H9 (cell line): ENCODE measurements at regions not wholly inside any gene's neighbourhood (a gene's known extent, or its start where the extent isn't known, plus 50 kb on each side); places are given as distances from the start of the nearest gene placed in this dataset.

Experiments
- DNase-seq: peaks from one replicate; pipeline ENCODE4 v3.0.0-alpha.2; 2017
- H2AFZ ChIP-seq: one replicate; pipeline ENCODE4 v1.6.1; 2013; ENCODE audit warnings: mild to moderate bottlenecking, low read length, control low read depth, moderate library complexity
- H2AK5ac ChIP-seq: 2 replicates; pipeline ENCODE4 v1.6.1; 2013; ENCODE audit warnings: low read length, control low read depth, mixed read lengths; ENCODE audit not compliant: insufficient read length
- H2BK120ac ChIP-seq: one replicate; pipeline ENCODE4 v1.6.1; 2013; ENCODE audit warnings: low read depth, mild to moderate bottlenecking, low read length, control low read depth, inconsistent platforms; ENCODE audit not compliant: poor library complexity, severe bottlenecking
- H2BK12ac ChIP-seq: 2 replicates; pipeline ENCODE4 v1.6.1; 2013; ENCODE audit warnings: low read length, control low read depth, mixed read lengths, low read depth; ENCODE audit not compliant: insufficient read length
- H2BK15ac ChIP-seq: 2 replicates; pipeline ENCODE4 v1.6.1; 2013; ENCODE audit warnings: low read depth, low read length, control low read depth
- H2BK20ac ChIP-seq: one replicate; pipeline ENCODE4 v1.6.1; 2013; ENCODE audit warnings: low read depth, mild to moderate bottlenecking, low read length, control low read depth, inconsistent platforms; ENCODE audit not compliant: poor library complexity, severe bottlenecking
- H2BK5ac ChIP-seq: 2 replicates; pipeline ENCODE4 v1.6.1; 2013; ENCODE audit warnings: low read length, control low read depth, mixed read lengths; ENCODE audit not compliant: insufficient read length
- H3K14ac ChIP-seq: 2 replicates; pipeline ENCODE4 v1.6.1; 2013; ENCODE audit warnings: low read length, control low read depth; ENCODE audit not compliant: insufficient read depth
- H3K18ac ChIP-seq: 2 replicates; pipeline ENCODE4 v1.6.1; 2013; ENCODE audit warnings: low read depth, mild to moderate bottlenecking, mixed read lengths, low read length, control low read depth; ENCODE audit not compliant: insufficient read length
- H3K23ac ChIP-seq: 2 replicates; pipeline ENCODE4 v1.6.1; 2013; ENCODE audit warnings: low read length, control low read depth, mixed read lengths, low read depth; ENCODE audit not compliant: insufficient read length
- H3K23me2 ChIP-seq: 2 replicates; pipeline ENCODE4 v1.6.1; 2013; ENCODE audit warnings: low read depth, mild to moderate bottlenecking, mixed read lengths, low read length, control low read depth; ENCODE audit not compliant: insufficient read length, poor library complexity, severe bottlenecking
- H3K27ac ChIP-seq: 2 replicates; pipeline ENCODE4 v1.5.1; 2013; ENCODE audit warnings: low read length, control low read depth, mixed read lengths, low read depth; ENCODE audit not compliant: insufficient read length
- H3K27me3 ChIP-seq: 2 replicates; pipeline ENCODE4 v1.6.1; 2013; ENCODE audit warnings: low read length, control low read depth, inconsistent platforms; ENCODE audit not compliant: insufficient read depth
- H3K4ac ChIP-seq: 2 replicates; pipeline ENCODE4 v1.6.1; 2013; ENCODE audit warnings: low read depth, mild to moderate bottlenecking, control low read depth, inconsistent platforms, low read length, moderate library complexity
- H3K4me1 ChIP-seq: 2 replicates; pipeline ENCODE4 v1.6.1; 2013; ENCODE audit warnings: low read length, control low read depth, inconsistent platforms; ENCODE audit not compliant: insufficient read depth
- H3K4me2 ChIP-seq: 2 replicates; pipeline ENCODE4 v1.6.1; 2013; ENCODE audit warnings: low read length, control low read depth, mixed read lengths; ENCODE audit not compliant: insufficient read length, insufficient read depth
- H3K56ac ChIP-seq: 2 replicates; pipeline ENCODE4 v1.6.1; 2013; ENCODE audit warnings: low read depth, mild to moderate bottlenecking, mixed read lengths, low read length, control low read depth; ENCODE audit not compliant: insufficient read length
- H3K79me1 ChIP-seq: 2 replicates; pipeline ENCODE4 v1.6.1; 2013; ENCODE audit warnings: low read depth, mild to moderate bottlenecking, moderate library complexity, low read length, control low read depth, inconsistent platforms; ENCODE audit not compliant: insufficient read depth, poor library complexity, severe bottlenecking
- H3K79me2 ChIP-seq: 2 replicates; pipeline ENCODE4 v1.6.1; 2013; ENCODE audit warnings: low read length, control low read depth, inconsistent platforms; ENCODE audit not compliant: insufficient read depth
- H3K9ac ChIP-seq: 2 replicates; pipeline ENCODE4 v1.6.1; 2013; ENCODE audit warnings: low read length, control low read depth, mixed read lengths; ENCODE audit not compliant: insufficient read length; ENCODE audit errors: extremely low read depth
- H3K9me3 ChIP-seq: one replicate; pipeline ENCODE4 v1.6.1; 2013; ENCODE audit warnings: low read depth, low read length, inconsistent platforms; ENCODE audit not compliant: control insufficient read depth
- H3T11ph ChIP-seq: one replicate; pipeline ENCODE4 v1.6.1; 2013; ENCODE audit warnings: mild to moderate bottlenecking, low read length, control low read depth, inconsistent platforms
- H4K20me1 ChIP-seq: one replicate; pipeline ENCODE4 v1.6.1; 2013; ENCODE audit not compliant: control insufficient read depth, insufficient read length, insufficient read depth
- H4K5ac ChIP-seq: 2 replicates; pipeline ENCODE4 v1.6.1; 2013; ENCODE audit warnings: low read depth, mild to moderate bottlenecking, mixed read lengths, low read length, control low read depth; ENCODE audit not compliant: insufficient read length
- H4K8ac ChIP-seq: replicated peaks from 2 replicates; pipeline ENCODE4 v1.6.1; 2013; ENCODE audit warnings: low read length, control low read depth, mixed read lengths, low read depth; ENCODE audit not compliant: insufficient read length
- H4K91ac ChIP-seq: 2 replicates; pipeline ENCODE4 v1.6.1; 2013; ENCODE audit warnings: low read depth, mild to moderate bottlenecking, moderate library complexity, mixed read lengths, low read length, control low read depth; ENCODE audit not compliant: insufficient read length
- H3K27ac Mint-ChIP-seq, 3 experiments: 2 replicates in 2 of 3; 3 replicates in 1 of 3; pipeline ENCODE4 v1.8.0; 2020 to 2021; ENCODE audit warnings: mixed read lengths in 3 of 3, mild to moderate bottlenecking in 1 of 3, moderate library complexity in 1 of 3
- H3K27me3 Mint-ChIP-seq: 2 replicates; pipeline ENCODE4 v1.8.0; 2021; ENCODE audit warnings: low read depth, mild to moderate bottlenecking, moderate library complexity, mixed read lengths
- H3K36me3 Mint-ChIP-seq, 3 experiments: 2 replicates in 2 of 3; 3 replicates in 1 of 3; pipeline ENCODE4 v1.8.0; 2020 to 2021; ENCODE audit warnings: low read depth in 3 of 3, mixed read lengths in 3 of 3; ENCODE audit not compliant: insufficient read depth in 1 of 3
- H3K4me1 Mint-ChIP-seq, 2 experiments: 2 replicates each; pipeline ENCODE4 v1.8.0; 2020; ENCODE audit warnings: mixed read lengths in 2 of 2
- H3K4me3 Mint-ChIP-seq, 2 experiments: 2 replicates in 1 of 2; 3 replicates in 1 of 2; pipeline ENCODE4 v1.8.0; 2020 to 2021; ENCODE audit warnings: mild to moderate bottlenecking in 2 of 2, mixed read lengths in 2 of 2, moderate library complexity in 1 of 2
- H3K9me3 Mint-ChIP-seq, 2 experiments: 2 replicates in 1 of 2; 3 replicates in 1 of 2; pipeline ENCODE4 v1.8.0; 2020; ENCODE audit warnings: mild to moderate bottlenecking in 2 of 2, mixed read lengths in 2 of 2, moderate library complexity in 1 of 2
- CTCF ChIP-seq: fragments of 200-600 bp; sonication (generic); conservative IDR thresholded peaks from 3 replicates; pipeline ENCODE4 v1.8.0; 2021; ENCODE audit warnings: antibody characterized with exemption, mild to moderate bottlenecking
- WGBS: extraction: QIAGEN DNeasy Blood & Tissue Kit; methylation state at CpG from one replicate; pipeline ENCODE4 v1.1.7; 2013; ENCODE audit warnings: missing lambda C conversion rate, low lambda C conversion rate, mixed read lengths; ENCODE audit not compliant: insufficient read length; ENCODE audit errors: extremely low coverage; 5-methylcytosine and 5-hydroxymethylcytosine counted together

- H3T11ph ChIP-seq, result no peak overlapping the region
- no peak overlapping the region for H4K8ac ChIP-seq
- H3K18ac ChIP-seq, result no peak overlapping the region
- H2BK15ac ChIP-seq, result no peak overlapping the region
- no peak overlapping the region for H3K4me3 Mint-ChIP-seq
- H4K91ac ChIP-seq, result no peak overlapping the region
- no peaks in the 10 kb centered on the region for H3K27me3 ChIP-seq
- H3K4me1 ChIP-seq, result no peaks in the 10 kb centered on the region
- H3K79me2 ChIP-seq, result no peaks in the 10 kb centered on the region
- H2BK12ac ChIP-seq, result no peak overlapping the region
- H3K36me3 Mint-ChIP-seq, result no peaks in the 10 kb centered on the region
- H3K27ac Mint-ChIP-seq, result no peak overlapping the region
- no peaks in the 10 kb centered on the region for H3K27me3 Mint-ChIP-seq
- H2AK5ac ChIP-seq, result no peak overlapping the region
- H3K9me3 ChIP-seq, result no peaks in the 10 kb centered on the region
- no peak overlapping the region for H4K5ac ChIP-seq
- no peak overlapping the region for H3K14ac ChIP-seq
- no peaks in the 10 kb centered on the region for H3K23me2 ChIP-seq
- no peak overlapping the region for H2AFZ ChIP-seq
- H3K27ac ChIP-seq, result no peak overlapping the region
- no CpG with 5 or more reads among the region's 4 CpGs for WGBS
- no peak overlapping the region for H3K4me2 ChIP-seq
- DNase-seq, result no peak
- no peak for TF ChIP-seq CTCF
- H3K56ac ChIP-seq, result no peak overlapping the region
- H2BK5ac ChIP-seq, result no peak overlapping the region
- no peaks in the 10 kb centered on the region for H4K20me1 ChIP-seq
- no peak overlapping the region for H3K4ac ChIP-seq
- H3K23ac ChIP-seq, result no peak overlapping the region
- no peak overlapping the region for H2BK120ac ChIP-seq
- no peak overlapping the region for H3K9ac ChIP-seq
- no peaks in the 10 kb centered on the region; a peak in 1 of 4 replicates for H3K4me1 Mint-ChIP-seq
- H3K9me3 Mint-ChIP-seq, result no peaks in the 10 kb centered on the region
- no peak overlapping the region for H2BK20ac ChIP-seq
- H3K79me1 ChIP-seq, result no peaks in the 10 kb centered on the region
These were observed 395.9 kb downstream of the TFEC start for GRCh38 chr7:115634633-115635032.
